ENCODE measurements at regions not wholly inside any gene's neighbourhood (a gene's known extent, or its start where the extent isn't known, plus 50 kb on each side); places are given as distances from the start of the nearest gene placed in this dataset.

DNA sequence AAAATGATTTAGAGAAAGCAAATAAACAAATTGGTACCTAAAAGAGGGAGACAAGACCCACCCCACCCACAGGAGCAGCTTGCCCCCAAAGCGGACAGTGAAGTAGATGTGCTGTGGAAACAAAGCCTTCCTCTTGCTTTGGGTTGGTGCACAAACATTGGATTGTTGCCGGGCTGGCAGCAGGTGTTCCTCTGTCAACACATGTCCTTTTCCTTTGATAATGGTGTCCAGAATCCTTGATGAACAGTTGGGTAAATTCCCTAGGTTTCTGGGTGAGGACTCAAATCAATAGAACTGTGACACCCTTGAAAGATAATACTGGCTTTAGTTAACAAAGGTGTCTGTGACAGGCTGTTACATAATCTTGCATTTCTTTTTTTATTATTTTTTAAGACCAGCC lies 311.8 kb downstream of the SPRY2 start:
- TF ChIP-seq, protein P1, sequence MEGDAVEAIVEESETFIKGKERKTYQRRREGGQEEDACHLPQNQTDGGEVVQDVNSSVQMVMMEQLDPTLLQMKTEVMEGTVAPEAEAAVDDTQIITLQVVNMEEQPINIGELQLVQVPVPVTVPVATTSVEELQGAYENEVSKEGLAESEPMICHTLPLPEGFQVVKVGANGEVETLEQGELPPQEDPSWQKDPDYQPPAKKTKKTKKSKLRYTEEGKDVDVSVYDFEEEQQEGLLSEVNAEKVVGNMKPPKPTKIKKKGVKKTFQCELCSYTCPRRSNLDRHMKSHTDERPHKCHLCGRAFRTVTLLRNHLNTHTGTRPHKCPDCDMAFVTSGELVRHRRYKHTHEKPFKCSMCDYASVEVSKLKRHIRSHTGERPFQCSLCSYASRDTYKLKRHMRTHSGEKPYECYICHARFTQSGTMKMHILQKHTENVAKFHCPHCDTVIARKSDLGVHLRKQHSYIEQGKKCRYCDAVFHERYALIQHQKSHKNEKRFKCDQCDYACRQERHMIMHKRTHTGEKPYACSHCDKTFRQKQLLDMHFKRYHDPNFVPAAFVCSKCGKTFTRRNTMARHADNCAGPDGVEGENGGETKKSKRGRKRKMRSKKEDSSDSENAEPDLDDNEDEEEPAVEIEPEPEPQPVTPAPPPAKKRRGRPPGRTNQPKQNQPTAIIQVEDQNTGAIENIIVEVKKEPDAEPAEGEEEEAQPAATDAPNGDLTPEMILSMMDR (conservative IDR thresholded peaks at IDR 0.05), result no peak
- TF ChIP-seq EZH2 (IDR thresholded peaks at IDR 0.05; ENCODE audit: low read depth), result no peak
